OCI-LY1 (cell line): ENCODE measurements at regions not wholly inside any gene's neighbourhood (a gene's known extent, or its start where the extent isn't known, plus 50 kb on each side); places are given as distances from the start of the nearest gene placed in this dataset.

Source experiments
- EZH2 ChIP-seq: fragments of 200-600 bp; sonication (generic), shearing (Covaris generic); IDR thresholded peaks from 2 replicates; pipeline ENCODE4 v1.8.0; 2017; ENCODE audit warnings: borderline replicate concordance, mixed run types, mild to moderate bottlenecking, antibody characterized with exemption, low read length, moderate library complexity, mixed read lengths
- TF ChIP-seq, protein P1 (sequence below): fragments of 200-600 bp; sonication (generic), shearing (Covaris generic); IDR thresholded peaks from 2 replicates; pipeline ENCODE4 v1.5.1; 2017; ENCODE audit warnings: mild to moderate bottlenecking, antibody characterized with exemption, low read length, moderate library complexity, mixed read lengths

GRCh38 chrX:117803463-117803862 is 313.1 kb downstream of the KLHL13 start:
- TF ChIP-seq, protein P1, sequence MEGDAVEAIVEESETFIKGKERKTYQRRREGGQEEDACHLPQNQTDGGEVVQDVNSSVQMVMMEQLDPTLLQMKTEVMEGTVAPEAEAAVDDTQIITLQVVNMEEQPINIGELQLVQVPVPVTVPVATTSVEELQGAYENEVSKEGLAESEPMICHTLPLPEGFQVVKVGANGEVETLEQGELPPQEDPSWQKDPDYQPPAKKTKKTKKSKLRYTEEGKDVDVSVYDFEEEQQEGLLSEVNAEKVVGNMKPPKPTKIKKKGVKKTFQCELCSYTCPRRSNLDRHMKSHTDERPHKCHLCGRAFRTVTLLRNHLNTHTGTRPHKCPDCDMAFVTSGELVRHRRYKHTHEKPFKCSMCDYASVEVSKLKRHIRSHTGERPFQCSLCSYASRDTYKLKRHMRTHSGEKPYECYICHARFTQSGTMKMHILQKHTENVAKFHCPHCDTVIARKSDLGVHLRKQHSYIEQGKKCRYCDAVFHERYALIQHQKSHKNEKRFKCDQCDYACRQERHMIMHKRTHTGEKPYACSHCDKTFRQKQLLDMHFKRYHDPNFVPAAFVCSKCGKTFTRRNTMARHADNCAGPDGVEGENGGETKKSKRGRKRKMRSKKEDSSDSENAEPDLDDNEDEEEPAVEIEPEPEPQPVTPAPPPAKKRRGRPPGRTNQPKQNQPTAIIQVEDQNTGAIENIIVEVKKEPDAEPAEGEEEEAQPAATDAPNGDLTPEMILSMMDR = no peak
- TF ChIP-seq EZH2 = no peak
